Cardiac septum (tissue), 1 donor: ENCODE measurements at regions not wholly inside any gene's neighbourhood (a gene's known extent, or its start where the extent isn't known, plus 50 kb on each side); places are given as distances from the start of the nearest gene placed in this dataset.

Experiments
- DNase-seq: peaks from one replicate; pipeline ENCODE4 v3.0.0-alpha.2; 2020; ENCODE audit warnings: low spot score
- intact Hi-C: fragments of 100-400 bp; cut with DNase I; formaldehyde crosslinking; loops from one replicate; pipeline ENCODE4 v1.14.0; 2022
- donor health status: DM: no; HTN: no; CAD: no.

DNA sequence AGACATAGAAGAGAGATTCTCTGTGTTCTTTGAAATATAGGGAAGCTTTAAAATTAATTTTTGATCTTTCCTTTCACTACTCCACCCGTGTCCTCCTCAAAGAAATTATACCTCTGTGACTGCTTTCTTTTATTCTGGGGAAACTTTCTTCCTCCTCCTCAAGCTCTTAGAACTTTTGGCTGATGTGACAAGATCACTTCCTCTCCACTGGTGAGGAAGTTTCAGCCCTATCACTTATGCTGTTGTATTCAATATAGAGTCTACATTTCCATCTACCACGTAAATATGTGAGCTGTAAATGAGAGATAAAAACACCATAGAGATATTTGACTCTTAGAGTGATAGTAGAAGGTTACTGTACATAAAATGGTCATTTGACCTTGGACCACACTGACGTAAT, 141.9 kb upstream of the SASH1 start:
- no peak for DNase-seq
- intact Hi-C loops, result no loop called here

- intact Hi-C loops, result no loop called here
- no peak for DNase-seq
Observed at GRCh38 chr6:148203281-148203925, 139.2 kb upstream of the SASH1 start.

GRCh38 chr6:148203970-148204369, 138.7 kb upstream of the SASH1 start:
- no peak for DNase-seq
- intact Hi-C loops, result no loop called here

DNA sequence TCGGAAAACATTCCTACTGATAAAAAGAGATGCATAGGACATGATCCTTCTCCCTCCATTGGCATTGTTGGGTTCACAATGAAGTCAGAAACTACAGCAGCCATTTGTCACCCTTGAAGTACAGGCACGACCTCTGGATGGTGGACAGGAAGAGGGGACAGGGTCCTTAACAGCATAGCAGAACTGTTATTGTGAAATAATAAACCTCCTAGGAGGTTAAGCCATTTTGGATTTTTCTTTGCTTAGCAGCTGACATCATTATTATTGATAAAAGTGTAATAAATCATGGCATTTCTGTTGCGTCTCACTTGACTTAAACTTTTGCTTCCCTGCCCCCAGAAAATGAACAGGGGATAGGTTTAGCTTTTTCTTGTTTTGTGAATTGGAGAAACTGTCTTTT, 134.3 kb upstream of the SASH1 start:
- intact Hi-C loops, result no loop called here
- DNase-seq, result no peak

GRCh38 chr6:148211777-148212324, 130.8 kb upstream of the SASH1 start:
- intact Hi-C loops, result no loop called here

GRCh38 chr6:148212366-148212765, 130.3 kb upstream of the SASH1 start:
- DNase-seq, result no peak

More at GRCh38 chr6:148211777-148212324, 130.8 kb upstream of the SASH1 start:
- no peak for DNase-seq

GRCh38 chr6:148213366-148213765, 129.3 kb upstream of the SASH1 start:
- intact Hi-C loops, result no loop called here
- DNase-seq, result no peak

More at GRCh38 chr6:148212366-148212765, 130.3 kb upstream of the SASH1 start:
- intact Hi-C loops, result no loop called here

DNA sequence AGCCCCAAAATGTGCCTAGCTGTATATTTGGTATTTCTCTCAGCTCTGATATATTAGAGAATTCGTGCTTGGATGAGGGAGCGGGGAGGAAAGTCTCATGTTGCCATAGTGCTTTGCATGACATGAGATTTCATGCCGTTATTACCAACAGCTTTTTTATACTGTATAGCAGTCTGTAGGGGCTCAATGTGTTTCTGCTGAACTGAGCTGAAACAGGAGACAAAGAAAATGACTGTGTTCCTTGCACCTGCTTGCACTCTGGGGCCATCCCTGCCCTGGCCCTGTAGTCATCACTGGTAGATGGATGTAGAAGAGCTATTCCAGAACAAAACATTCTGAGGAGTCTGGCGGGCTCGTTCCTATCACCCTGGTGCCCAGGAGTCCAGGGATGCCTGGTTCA, 128.0 kb upstream of the SASH1 start:
- no peak for DNase-seq
- intact Hi-C loops, result no loop called here

DNA sequence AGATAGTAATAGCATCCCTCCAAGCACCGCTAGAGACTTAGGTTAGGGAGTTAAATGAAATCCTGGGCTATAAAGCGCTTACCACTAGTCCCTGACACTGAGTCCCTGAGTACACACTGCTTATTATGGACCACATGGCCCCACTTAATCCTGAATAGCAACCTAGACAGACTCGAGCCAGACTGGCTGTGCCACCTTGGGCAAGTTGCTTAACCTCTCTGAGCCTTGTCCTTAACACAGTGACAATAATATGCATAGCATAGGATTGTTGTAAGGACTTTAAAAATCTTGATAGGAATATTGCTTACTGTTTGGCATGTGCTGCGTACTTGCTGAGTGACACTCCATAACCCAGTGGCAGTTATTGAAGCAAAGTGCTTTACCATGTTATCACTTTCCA, 125.6 kb upstream of the SASH1 start:
- intact Hi-C loops, result no loop called here
- no peak for DNase-seq

- DNase-seq, result no peak
- intact Hi-C loops, result no loop called here
Observed at GRCh38 chr6:148217921-148218320, 124.7 kb upstream of the SASH1 start.

DNA sequence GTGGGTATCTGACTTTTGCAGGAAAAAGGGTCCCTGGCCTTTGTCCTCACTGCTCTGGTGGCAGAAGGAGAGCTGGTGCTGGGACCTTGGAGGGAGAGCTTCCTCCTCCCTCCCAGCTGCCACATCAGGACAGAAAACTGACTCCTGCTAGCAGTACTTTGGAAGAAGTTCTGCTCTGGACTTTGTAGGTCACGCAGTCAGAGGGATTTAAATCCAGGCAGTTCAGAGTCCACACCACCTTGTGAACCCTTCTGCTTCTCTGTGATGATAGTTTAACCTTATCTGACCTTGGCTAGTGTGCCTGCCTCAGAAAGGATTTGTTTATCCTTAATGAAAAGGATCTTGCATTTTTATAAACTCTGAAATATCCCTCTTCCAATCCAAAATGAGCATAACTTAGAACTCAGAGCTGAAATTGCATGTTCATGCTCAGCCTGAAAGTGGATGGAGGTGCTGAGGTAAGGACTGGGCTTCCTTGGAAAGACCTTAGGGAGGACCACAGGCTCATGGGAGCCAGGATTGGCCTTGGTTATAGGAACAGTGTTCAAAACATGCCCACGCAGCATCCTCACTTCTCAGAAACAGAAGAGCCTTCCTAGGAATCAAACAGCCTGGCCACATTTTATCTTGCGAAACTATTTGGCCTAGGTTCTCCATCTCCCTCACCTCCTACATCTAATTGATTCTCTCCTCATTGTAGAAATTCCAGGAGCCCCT, 123.9 kb upstream of the SASH1 start:
- DNase-seq, result no peak
- intact Hi-C loops, result no loop called here

DNA sequence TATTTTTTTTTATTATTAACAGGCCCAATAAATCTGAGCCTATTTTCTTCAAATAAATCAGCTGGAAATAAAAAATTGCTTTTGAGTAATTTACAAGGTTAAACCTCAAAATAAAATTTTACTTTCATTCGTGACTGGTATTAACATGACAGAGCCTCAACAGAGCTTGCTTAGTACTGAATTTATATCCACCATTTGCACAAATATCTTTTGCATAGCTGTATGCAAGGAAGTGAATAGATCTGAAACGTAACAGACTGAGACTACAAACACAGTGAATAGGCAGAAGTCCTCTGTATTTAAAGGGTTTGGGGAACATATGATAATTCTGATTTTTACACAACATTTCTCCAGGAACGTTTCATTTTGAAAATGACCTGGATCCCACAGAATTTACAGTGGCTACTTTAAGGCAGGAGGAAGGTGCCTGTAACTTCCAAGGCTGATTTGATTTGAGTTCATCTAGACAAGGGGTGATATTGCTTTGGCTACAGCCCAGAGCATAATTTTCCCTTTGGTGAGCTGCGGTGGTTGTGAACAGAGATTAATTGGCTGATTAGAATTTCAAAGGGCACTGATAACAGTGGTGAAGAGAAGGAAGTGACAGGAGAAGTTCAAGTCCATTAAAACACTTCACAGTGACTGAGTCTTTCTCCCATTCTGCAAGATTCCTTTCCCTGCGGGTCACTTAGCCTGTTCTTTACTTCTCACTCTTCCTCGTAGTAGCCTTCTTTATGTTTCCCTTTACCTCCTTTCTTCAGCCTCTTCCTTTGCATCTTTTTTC, 121.2 kb upstream of the SASH1 start:
- intact Hi-C loops, result no loop called here
- DNase-seq, result no peak

DNA sequence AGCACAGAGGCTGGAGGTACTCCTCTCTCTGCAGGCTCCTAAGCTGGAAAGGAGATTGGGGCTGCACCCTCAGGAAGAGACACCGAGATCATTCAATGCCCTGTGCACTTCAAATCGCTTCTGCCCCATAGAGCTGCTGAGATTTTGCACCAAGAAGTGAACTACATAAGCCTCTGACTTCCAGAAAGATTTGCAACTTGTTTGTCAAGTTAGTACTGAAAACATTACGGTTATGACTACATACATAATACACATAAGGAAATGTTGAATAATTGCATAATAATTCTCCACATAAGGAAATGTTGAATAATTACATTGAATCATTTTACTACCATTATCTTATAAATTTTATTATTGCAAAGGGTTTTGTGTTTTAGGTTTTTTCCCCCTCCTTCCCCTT, 120.3 kb upstream of the SASH1 start:
- DNase-seq, result no peak
- intact Hi-C loops, result no loop called here

- no peak for DNase-seq
- intact Hi-C loops, result no loop called here
Observed at GRCh38 chr6:148222846-148223245, 119.8 kb upstream of the SASH1 start.

- DNase-seq, result no peak
- intact Hi-C loops, result no loop called here
Observed at GRCh38 chr6:148223424-148223842, 119.2 kb upstream of the SASH1 start.

GRCh38 chr6:148225871-148226270, 116.8 kb upstream of the SASH1 start:
- intact Hi-C loops, result no loop called here
- DNase-seq, result no peak

DNA sequence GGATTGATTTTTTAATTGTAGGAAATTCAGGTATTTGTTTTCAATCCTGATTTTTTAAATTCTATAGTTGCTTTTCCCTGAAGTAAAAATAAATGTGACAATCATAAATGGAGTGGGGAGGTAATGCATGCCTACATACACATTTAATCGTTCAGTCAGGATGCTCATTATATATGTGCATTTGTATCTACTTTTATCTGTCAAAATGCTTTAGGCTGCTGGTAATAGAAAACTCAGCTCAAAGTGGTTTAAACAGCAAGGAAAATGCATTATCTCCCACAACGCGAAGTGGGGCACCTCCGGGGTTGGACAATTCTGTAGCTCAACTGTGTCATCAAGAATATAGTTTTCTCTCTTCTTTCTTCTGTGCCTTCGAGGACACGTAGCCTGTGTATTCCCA, 116.4 kb upstream of the SASH1 start:
- intact Hi-C loops, result no loop called here

DNA sequence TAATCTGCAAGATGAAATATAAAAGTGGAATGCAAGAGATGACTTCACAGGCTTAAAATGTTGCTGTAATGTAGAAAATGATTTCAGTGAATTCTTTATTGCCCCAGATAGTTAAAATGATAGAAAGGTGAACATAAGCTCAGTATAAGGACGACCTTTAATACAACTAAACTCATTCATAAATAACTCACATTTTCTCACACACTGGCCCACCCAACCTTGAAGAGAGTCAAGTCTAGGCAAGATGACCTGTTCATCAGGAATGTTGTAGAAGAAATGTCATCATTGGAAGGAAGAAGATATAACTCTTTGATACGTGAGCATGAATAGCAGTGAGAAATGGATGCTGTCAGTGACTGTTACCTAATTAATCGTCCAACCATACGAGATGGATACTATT, 111.1 kb upstream of the SASH1 start:
- DNase-seq, result no peak
- intact Hi-C loops, result no loop called here

More for the DNA sequence above, 116.4 kb upstream of the SASH1 start:
- no peak for DNase-seq

DNA sequence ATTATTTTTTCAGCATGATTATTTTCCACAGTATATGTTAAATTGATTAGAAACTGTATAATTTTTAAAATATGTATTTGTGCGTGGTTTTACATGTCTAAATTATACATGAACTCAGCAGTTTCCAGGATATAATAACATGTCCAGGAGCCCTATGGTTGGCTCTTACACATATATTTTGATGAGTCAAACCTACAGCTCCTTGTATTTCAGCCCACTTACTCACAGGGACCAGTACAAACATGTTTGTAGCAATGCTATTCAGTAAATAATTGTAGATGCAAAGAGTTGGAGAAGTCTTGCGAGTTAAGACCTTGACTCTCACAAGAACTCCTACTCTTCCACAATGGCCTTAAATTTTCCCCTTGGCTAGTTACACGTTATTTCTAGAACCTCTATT, 107.2 kb upstream of the SASH1 start:
- intact Hi-C loops, result no loop called here
- DNase-seq, result no peak

- intact Hi-C loops, result no loop called here
- DNase-seq, result no peak
Observed at GRCh38 chr6:148238713-148239112, 103.9 kb upstream of the SASH1 start.
